ENCODE measurements at regions not wholly inside any gene's neighbourhood (a gene's known extent, or its start where the extent isn't known, plus 50 kb on each side); places are given as distances from the start of the nearest gene placed in this dataset.

GRCh38 chr7:65509368-65510186 is 135.9 kb downstream of the ZNF92 start:
- TF ChIP-seq POLR2AphosphoS5 (IDR thresholded peaks at IDR 0.05; ENCODE audit: low read depth) (no peak), CTCF (IDR thresholded peaks at IDR 0.05; ENCODE audit: insufficient read depth, low read length) (no peak)

Data from HL-60 (cell line).